GM23338 (cell line): ENCODE measurements at regions not wholly inside any gene's neighbourhood (a gene's known extent, or its start where the extent isn't known, plus 50 kb on each side); places are given as distances from the start of the nearest gene placed in this dataset.

Experiments used
- ATAC-seq: fragments of 200-7000 bp; cut with Tn5 transposase; 3 replicates; pipeline ENCODE4 v1.9.1; 2020
- DNase-seq: peaks from one replicate; pipeline ENCODE4 v3.0.0-alpha.2; 2015; ENCODE audit warnings: low spot score
- H2AFZ ChIP-seq: fragments of 200-600 bp; sonication (generic); 2 replicates; pipeline ENCODE4 v1.8.0; 2016; ENCODE audit warnings: antibody characterized with exemption, mild to moderate bottlenecking, moderate library complexity
- H3F3A ChIP-seq: fragments of 200-600 bp; sonication (generic); replicated peaks from 2 replicates; pipeline ENCODE4 v1.8.0; 2017; ENCODE audit warnings: antibody characterized with exemption, mixed run types, low read depth
- H3K27ac ChIP-seq: fragments of 200-600 bp; sonication (generic); 2 replicates; pipeline ENCODE4 v1.6.1; 2016; ENCODE audit warnings: low read depth
- H3K27me3 ChIP-seq: fragments of 200-600 bp; sonication (generic); 2 replicates; pipeline ENCODE4 v1.8.0; 2016; ENCODE audit warnings: mild to moderate bottlenecking, mixed run types, moderate library complexity; ENCODE audit not compliant: insufficient read depth
- H3K36me3 ChIP-seq: fragments of 200-600 bp; sonication (generic); 2 replicates; pipeline ENCODE4 v1.8.0; 2016; ENCODE audit warnings: mild to moderate bottlenecking; ENCODE audit not compliant: insufficient read depth
- H3K4me1 ChIP-seq: fragments of 200-600 bp; sonication (generic); 2 replicates; pipeline ENCODE4 v1.8.0; 2016; ENCODE audit warnings: mild to moderate bottlenecking, moderate library complexity; ENCODE audit not compliant: insufficient read depth
- H3K4me2 ChIP-seq: fragments of 200-600 bp; sonication (generic); 2 replicates; pipeline ENCODE4 v1.7.1; 2017; ENCODE audit warnings: mixed run types
- H3K4me3 ChIP-seq: fragments of 200-600 bp; sonication (generic); 2 replicates; pipeline ENCODE4 v1.6.1; 2016; ENCODE audit warnings: mixed run types
- H3K79me2 ChIP-seq: fragments of 200-600 bp; sonication (generic); replicated peaks from 2 replicates; pipeline ENCODE4 v1.8.0; 2017; ENCODE audit warnings: mild to moderate bottlenecking; ENCODE audit not compliant: insufficient read depth
- H3K9me2 ChIP-seq: fragments of 200-600 bp; sonication (generic); 2 replicates; pipeline ENCODE4 v1.8.0; 2017; ENCODE audit not compliant: insufficient read depth
- H4K20me1 ChIP-seq: fragments of 200-600 bp; sonication (generic); replicated peaks from 2 replicates; pipeline ENCODE4 v1.8.0; 2017; ENCODE audit warnings: mild to moderate bottlenecking; ENCODE audit not compliant: insufficient read depth
- H3K27ac Mint-ChIP-seq: 2 replicates; pipeline ENCODE4 v1.8.0; 2020; ENCODE audit warnings: inconsistent platforms, mild to moderate bottlenecking, moderate library complexity, mixed read lengths
- H3K27me3 Mint-ChIP-seq: 3 replicates; pipeline ENCODE4 v1.8.0; 2022; ENCODE audit warnings: low read depth, mild to moderate bottlenecking, moderate library complexity, mixed read lengths, inconsistent platforms; ENCODE audit not compliant: insufficient read depth, poor library complexity
- H3K36me3 Mint-ChIP-seq: 3 replicates; pipeline ENCODE4 v1.8.0; 2021; ENCODE audit warnings: low read depth, mild to moderate bottlenecking, inconsistent platforms, moderate library complexity, mixed read lengths
- H3K4me1 Mint-ChIP-seq: 3 replicates; pipeline ENCODE4 v1.8.0; 2020; ENCODE audit warnings: mild to moderate bottlenecking, inconsistent platforms, mixed read lengths
- H3K4me3 Mint-ChIP-seq: 3 replicates; pipeline ENCODE4 v1.8.0; 2021; ENCODE audit warnings: moderate library complexity, mild to moderate bottlenecking, inconsistent platforms, mixed read lengths
- H3K9me3 Mint-ChIP-seq: 3 replicates; pipeline ENCODE4 v1.8.0; 2020; ENCODE audit warnings: moderate library complexity, mild to moderate bottlenecking, inconsistent platforms, mixed read lengths
- CREB1 ChIP-seq: fragments of 250-450 bp; sonication (Bioruptor Pico); IDR thresholded peaks from 2 replicates; pipeline ENCODE4 v1.5.0; 2020; ENCODE audit warnings: low read depth, mild to moderate bottlenecking, moderate library complexity
- EZH2 ChIP-seq: fragments of 200-600 bp; sonication (generic); IDR thresholded peaks from one replicate; pipeline ENCODE4 v1.8.0; 2017; ENCODE audit warnings: antibody characterized with exemption, mild to moderate bottlenecking, low read depth; ENCODE audit not compliant: unreplicated experiment
- EZH2phosphoT487 ChIP-seq: fragments of 200-600 bp; sonication (generic); IDR thresholded peaks from one replicate; pipeline ENCODE4 v1.8.1; 2018; ENCODE audit warnings: antibody characterized with exemption; ENCODE audit not compliant: unreplicated experiment
- JUNB ChIP-seq: IDR thresholded peaks from one replicate; pipeline ENCODE4 v1.6.1; 2016; ENCODE audit warnings: antibody characterized with exemption; ENCODE audit not compliant: unreplicated experiment
- NANOG ChIP-seq: IDR thresholded peaks from 2 replicates; pipeline ENCODE4 v1.6.1; 2016; ENCODE audit warnings: antibody characterized with exemption, borderline replicate concordance
- POLR2AphosphoS5 ChIP-seq: IDR thresholded peaks from 2 replicates; pipeline ENCODE4 v1.6.1; 2016; ENCODE audit warnings: antibody characterized with exemption, low read depth
- STAT1 ChIP-seq: IDR thresholded peaks from one replicate; pipeline ENCODE4 v1.6.1; 2016; ENCODE audit warnings: antibody characterized with exemption; ENCODE audit not compliant: unreplicated experiment
- ZNF114 ChIP-seq: fragments of 250-450 bp; sonication (Bioruptor Pico); IDR thresholded peaks from 2 replicates; pipeline ENCODE4 v1.5.0; 2020; ENCODE audit warnings: mild to moderate bottlenecking, moderate library complexity
- ZNF331 ChIP-seq: fragments of 250-450 bp; sonication (Bioruptor Pico); IDR thresholded peaks from 2 replicates; pipeline ENCODE4 v1.5.0; 2020; ENCODE audit warnings: low read depth, mild to moderate bottlenecking, moderate library complexity
- TF ChIP-seq, protein P1 (sequence below): IDR thresholded peaks from one replicate; pipeline ENCODE4 v1.6.1; 2018; ENCODE audit warnings: antibody characterized with exemption; ENCODE audit not compliant: unreplicated experiment
- TF ChIP-seq, protein P2 (sequence below): IDR thresholded peaks from 2 replicates; pipeline ENCODE4 v1.6.1; 2016; ENCODE audit warnings: antibody characterized with exemption
- TF ChIP-seq, protein P3 (sequence below), 2 experiments: fragments of 200-600 bp in 1 of 2; sonication (generic) in 1 of 2; conservative IDR thresholded peaks; 2 replicates each; pipeline versions ENCODE4 v1.5.1 to v1.6.1; 2016 to 2017; ENCODE audit warnings: antibody characterized with exemption in 2 of 2, low read depth in 2 of 2, mild to moderate bottlenecking in 2 of 2, moderate library complexity in 1 of 2
- TF ChIP-seq, protein P4 (sequence below): fragments of 250-450 bp; sonication (Bioruptor Pico); IDR thresholded peaks from 2 replicates; pipeline ENCODE4 v1.5.0; 2020; ENCODE audit warnings: mild to moderate bottlenecking, moderate library complexity

DNA sequence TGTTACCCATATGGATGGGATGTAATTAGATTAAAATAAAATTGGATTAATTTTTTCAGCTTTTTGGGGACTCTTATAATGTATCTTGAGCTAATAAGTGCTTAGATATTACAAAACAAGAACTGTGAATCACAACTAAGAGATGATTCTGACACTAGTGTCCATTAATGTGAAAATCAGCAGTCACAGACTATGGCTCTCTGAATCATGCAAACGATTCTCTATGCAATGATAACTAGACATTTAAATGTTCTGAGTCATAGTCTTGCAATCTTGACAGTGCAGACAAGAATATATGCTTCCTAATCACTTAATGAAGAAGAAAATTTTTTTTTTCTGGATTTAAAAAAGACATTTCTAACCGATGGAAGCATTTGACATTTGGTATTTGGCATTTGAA is 82.2 kb upstream of the OPRM1 start:
- Histone ChIP-seq H4K20me1 (no peaks in the 10 kb centered on the region), H2AFZ (no peak overlapping the region), H3K79me2 (no peaks in the 10 kb centered on the region), H3K9me2 (peaks cover 13% of the 10 kb centered on the region), H3K36me3 (no peaks in the 10 kb centered on the region), H3K27ac (no peak overlapping the region), H3K4me1 (no peaks in the 10 kb centered on the region; the same call in 1 of the 2 replicates), H3K4me3 (no peak overlapping the region), H3F3A (no peaks in the 10 kb centered on the region), H3K27me3 (no peaks in the 10 kb centered on the region), H3K4me2 (no peak overlapping the region)
- DNase-seq: no peak
- TF ChIP-seq JUNB (no peak), ZNF114 (CRISPR knock-in tag) (no peak), CREB1 (CRISPR knock-in tag) (no peak), ZNF331 (CRISPR knock-in tag) (no peak), NANOG (no peak), EZH2phosphoT487 (no peak), POLR2AphosphoS5 (no peak), STAT1 (no peak), EZH2 (no peak)
- TF ChIP-seq, protein P1, sequence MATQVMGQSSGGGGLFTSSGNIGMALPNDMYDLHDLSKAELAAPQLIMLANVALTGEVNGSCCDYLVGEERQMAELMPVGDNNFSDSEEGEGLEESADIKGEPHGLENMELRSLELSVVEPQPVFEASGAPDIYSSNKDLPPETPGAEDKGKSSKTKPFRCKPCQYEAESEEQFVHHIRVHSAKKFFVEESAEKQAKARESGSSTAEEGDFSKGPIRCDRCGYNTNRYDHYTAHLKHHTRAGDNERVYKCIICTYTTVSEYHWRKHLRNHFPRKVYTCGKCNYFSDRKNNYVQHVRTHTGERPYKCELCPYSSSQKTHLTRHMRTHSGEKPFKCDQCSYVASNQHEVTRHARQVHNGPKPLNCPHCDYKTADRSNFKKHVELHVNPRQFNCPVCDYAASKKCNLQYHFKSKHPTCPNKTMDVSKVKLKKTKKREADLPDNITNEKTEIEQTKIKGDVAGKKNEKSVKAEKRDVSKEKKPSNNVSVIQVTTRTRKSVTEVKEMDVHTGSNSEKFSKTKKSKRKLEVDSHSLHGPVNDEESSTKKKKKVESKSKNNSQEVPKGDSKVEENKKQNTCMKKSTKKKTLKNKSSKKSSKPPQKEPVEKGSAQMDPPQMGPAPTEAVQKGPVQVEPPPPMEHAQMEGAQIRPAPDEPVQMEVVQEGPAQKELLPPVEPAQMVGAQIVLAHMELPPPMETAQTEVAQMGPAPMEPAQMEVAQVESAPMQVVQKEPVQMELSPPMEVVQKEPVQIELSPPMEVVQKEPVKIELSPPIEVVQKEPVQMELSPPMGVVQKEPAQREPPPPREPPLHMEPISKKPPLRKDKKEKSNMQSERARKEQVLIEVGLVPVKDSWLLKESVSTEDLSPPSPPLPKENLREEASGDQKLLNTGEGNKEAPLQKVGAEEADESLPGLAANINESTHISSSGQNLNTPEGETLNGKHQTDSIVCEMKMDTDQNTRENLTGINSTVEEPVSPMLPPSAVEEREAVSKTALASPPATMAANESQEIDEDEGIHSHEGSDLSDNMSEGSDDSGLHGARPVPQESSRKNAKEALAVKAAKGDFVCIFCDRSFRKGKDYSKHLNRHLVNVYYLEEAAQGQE: no peak
- TF ChIP-seq, protein P2, sequence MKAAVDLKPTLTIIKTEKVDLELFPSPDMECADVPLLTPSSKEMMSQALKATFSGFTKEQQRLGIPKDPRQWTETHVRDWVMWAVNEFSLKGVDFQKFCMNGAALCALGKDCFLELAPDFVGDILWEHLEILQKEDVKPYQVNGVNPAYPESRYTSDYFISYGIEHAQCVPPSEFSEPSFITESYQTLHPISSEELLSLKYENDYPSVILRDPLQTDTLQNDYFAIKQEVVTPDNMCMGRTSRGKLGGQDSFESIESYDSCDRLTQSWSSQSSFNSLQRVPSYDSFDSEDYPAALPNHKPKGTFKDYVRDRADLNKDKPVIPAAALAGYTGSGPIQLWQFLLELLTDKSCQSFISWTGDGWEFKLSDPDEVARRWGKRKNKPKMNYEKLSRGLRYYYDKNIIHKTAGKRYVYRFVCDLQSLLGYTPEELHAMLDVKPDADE: no peak
- TF ChIP-seq, protein P3, sequence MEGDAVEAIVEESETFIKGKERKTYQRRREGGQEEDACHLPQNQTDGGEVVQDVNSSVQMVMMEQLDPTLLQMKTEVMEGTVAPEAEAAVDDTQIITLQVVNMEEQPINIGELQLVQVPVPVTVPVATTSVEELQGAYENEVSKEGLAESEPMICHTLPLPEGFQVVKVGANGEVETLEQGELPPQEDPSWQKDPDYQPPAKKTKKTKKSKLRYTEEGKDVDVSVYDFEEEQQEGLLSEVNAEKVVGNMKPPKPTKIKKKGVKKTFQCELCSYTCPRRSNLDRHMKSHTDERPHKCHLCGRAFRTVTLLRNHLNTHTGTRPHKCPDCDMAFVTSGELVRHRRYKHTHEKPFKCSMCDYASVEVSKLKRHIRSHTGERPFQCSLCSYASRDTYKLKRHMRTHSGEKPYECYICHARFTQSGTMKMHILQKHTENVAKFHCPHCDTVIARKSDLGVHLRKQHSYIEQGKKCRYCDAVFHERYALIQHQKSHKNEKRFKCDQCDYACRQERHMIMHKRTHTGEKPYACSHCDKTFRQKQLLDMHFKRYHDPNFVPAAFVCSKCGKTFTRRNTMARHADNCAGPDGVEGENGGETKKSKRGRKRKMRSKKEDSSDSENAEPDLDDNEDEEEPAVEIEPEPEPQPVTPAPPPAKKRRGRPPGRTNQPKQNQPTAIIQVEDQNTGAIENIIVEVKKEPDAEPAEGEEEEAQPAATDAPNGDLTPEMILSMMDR (conservative IDR thresholded peaks at IDR 0.05; ENCODE audit: low read depth in 2 of 2): no peak
- TF ChIP-seq, protein P4, sequence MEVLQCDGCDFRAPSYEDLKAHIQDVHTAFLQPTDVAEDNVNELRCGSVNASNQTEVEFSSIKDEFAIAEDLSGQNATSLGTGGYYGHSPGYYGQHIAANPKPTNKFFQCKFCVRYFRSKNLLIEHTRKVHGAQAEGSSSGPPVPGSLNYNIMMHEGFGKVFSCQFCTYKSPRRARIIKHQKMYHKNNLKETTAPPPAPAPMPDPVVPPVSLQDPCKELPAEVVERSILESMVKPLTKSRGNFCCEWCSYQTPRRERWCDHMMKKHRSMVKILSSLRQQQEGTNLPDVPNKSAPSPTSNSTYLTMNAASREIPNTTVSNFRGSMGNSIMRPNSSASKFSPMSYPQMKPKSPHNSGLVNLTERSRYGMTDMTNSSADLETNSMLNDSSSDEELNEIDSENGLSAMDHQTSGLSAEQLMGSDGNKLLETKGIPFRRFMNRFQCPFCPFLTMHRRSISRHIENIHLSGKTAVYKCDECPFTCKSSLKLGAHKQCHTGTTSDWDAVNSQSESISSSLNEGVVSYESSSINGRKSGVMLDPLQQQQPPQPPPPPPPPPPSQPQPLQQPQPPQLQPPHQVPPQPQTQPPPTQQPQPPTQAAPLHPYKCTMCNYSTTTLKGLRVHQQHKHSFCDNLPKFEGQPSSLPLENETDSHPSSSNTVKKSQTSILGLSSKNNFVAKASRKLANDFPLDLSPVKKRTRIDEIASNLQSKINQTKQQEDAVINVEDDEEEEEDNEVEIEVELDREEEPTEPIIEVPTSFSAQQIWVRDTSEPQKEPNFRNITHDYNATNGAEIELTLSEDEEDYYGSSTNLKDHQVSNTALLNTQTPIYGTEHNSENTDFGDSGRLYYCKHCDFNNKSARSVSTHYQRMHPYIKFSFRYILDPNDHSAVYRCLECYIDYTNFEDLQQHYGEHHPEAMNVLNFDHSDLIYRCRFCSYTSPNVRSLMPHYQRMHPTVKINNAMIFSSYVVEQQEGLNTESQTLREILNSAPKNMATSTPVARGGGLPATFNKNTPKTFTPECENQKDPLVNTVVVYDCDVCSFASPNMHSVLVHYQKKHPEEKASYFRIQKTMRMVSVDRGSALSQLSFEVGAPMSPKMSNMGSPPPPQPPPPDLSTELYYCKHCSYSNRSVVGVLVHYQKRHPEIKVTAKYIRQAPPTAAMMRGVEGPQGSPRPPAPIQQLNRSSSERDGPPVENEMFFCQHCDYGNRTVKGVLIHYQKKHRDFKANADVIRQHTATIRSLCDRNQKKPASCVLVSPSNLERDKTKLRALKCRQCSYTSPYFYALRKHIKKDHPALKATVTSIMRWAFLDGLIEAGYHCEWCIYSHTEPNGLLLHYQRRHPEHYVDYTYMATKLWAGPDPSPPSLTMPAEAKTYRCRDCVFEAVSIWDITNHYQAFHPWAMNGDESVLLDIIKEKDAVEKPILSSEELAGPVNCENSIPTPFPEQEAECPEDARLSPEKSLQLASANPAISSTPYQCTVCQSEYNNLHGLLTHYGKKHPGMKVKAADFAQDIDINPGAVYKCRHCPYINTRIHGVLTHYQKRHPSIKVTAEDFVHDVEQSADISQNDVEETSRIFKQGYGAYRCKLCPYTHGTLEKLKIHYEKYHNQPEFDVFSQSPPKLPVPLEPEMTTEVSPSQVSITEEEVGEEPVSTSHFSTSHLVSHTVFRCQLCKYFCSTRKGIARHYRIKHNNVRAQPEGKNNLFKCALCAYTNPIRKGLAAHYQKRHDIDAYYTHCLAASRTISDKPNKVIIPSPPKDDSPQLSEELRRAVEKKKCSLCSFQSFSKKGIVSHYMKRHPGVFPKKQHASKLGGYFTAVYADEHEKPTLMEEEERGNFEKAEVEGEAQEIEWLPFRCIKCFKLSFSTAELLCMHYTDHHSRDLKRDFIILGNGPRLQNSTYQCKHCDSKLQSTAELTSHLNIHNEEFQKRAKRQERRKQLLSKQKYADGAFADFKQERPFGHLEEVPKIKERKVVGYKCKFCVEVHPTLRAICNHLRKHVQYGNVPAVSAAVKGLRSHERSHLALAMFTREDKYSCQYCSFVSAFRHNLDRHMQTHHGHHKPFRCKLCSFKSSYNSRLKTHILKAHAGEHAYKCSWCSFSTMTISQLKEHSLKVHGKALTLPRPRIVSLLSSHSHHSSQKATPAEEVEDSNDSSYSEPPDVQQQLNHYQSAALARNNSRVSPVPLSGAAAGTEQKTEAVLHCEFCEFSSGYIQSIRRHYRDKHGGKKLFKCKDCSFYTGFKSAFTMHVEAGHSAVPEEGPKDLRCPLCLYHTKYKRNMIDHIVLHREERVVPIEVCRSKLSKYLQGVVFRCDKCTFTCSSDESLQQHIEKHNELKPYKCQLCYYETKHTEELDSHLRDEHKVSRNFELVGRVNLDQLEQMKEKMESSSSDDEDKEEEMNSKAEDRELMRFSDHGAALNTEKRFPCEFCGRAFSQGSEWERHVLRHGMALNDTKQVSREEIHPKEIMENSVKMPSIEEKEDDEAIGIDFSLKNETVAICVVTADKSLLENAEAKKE (CRISPR knock-in tag): no peak
- Mint-ChIP-seq H3K9me3 (peaks cover 16% of the 10 kb centered on the region; the same call in 2 of the 3 replicates), H3K36me3 (peaks cover 17% of the 10 kb centered on the region), H3K27ac (no peak overlapping the region), H3K4me3 (no peak overlapping the region), H3K4me1 (peaks cover 15% of the 10 kb centered on the region), H3K27me3 (peaks cover 3% of the 10 kb centered on the region)
- no peak for ATAC-seq
